WERI-Rb-1 (cell line): ENCODE measurements at regions not wholly inside any gene's neighbourhood (a gene's known extent, or its start where the extent isn't known, plus 50 kb on each side); places are given as distances from the start of the nearest gene placed in this dataset.
A peak's percentile ranks its signal among the peaks of the same experiment; 100 is the strongest.

ENCODE experiments used
- DNase-seq: peaks from one replicate; pipeline ENCODE4 v3.0.0-alpha.2; 2020
- H3K27ac ChIP-seq: fragments of 250-450 bp; sonication (Bioruptor Pico); 2 replicates; pipeline ENCODE4 v1.5.1; 2020; ENCODE audit warnings: mild to moderate bottlenecking, moderate library complexity
- H3K27me3 ChIP-seq: fragments of 250-450 bp; sonication (Bioruptor Pico); 2 replicates; pipeline ENCODE4 v1.5.1; 2021; ENCODE audit warnings: mild to moderate bottlenecking, low read depth, moderate library complexity; ENCODE audit not compliant: insufficient read depth, severe bottlenecking
- H3K36me3 ChIP-seq: fragments of 250-450 bp; sonication (Bioruptor Pico); 2 replicates; pipeline ENCODE4 v1.5.1; 2020; ENCODE audit warnings: mild to moderate bottlenecking, moderate library complexity
- H3K4me3 ChIP-seq: 2 replicates; pipeline ENCODE4 v1.5.1; 2011; ENCODE audit warnings: low read depth, mild to moderate bottlenecking, control low read depth, low read length
- H3K9me3 ChIP-seq: fragments of 250-450 bp; sonication (Bioruptor Pico); 2 replicates; pipeline ENCODE4 v1.5.1; 2021; ENCODE audit warnings: mild to moderate bottlenecking, moderate library complexity; ENCODE audit not compliant: severe bottlenecking
- TF ChIP-seq, protein P1 (sequence below): IDR thresholded peaks from 2 replicates; pipeline ENCODE4 v1.5.1; 2011; ENCODE audit warnings: low read depth, mild to moderate bottlenecking, control low read depth, inconsistent platforms, low read length

DNA sequence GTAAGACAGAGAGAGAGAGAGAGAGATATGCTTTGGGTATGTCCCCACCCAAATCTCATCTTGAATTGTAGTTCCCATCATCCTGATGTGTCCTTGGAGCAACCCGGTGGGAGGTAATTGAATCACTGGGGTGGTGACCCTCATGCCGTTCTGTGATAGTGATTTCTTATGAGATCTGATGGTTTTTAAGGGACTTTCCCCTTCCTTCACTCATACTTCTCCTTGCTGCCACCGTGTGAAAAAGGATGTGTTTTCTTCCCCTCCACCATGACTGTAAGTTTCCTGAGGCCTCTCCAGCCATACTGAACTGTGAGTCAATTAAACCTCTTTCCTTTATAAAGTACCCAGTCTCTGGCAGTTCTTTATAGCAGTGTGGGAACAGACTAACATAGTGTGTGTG is 60.3 kb downstream of the EOMES start:
- Histone ChIP-seq H3K27ac (no peak overlapping the region), H3K4me3 (no peak overlapping the region), H3K9me3 (no peaks in the 10 kb centered on the region), H3K36me3 (no peaks in the 10 kb centered on the region), H3K27me3 (no peaks in the 10 kb centered on the region)
- no peak for DNase-seq
- TF ChIP-seq, protein P1, sequence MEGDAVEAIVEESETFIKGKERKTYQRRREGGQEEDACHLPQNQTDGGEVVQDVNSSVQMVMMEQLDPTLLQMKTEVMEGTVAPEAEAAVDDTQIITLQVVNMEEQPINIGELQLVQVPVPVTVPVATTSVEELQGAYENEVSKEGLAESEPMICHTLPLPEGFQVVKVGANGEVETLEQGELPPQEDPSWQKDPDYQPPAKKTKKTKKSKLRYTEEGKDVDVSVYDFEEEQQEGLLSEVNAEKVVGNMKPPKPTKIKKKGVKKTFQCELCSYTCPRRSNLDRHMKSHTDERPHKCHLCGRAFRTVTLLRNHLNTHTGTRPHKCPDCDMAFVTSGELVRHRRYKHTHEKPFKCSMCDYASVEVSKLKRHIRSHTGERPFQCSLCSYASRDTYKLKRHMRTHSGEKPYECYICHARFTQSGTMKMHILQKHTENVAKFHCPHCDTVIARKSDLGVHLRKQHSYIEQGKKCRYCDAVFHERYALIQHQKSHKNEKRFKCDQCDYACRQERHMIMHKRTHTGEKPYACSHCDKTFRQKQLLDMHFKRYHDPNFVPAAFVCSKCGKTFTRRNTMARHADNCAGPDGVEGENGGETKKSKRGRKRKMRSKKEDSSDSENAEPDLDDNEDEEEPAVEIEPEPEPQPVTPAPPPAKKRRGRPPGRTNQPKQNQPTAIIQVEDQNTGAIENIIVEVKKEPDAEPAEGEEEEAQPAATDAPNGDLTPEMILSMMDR: no peak

DNA sequence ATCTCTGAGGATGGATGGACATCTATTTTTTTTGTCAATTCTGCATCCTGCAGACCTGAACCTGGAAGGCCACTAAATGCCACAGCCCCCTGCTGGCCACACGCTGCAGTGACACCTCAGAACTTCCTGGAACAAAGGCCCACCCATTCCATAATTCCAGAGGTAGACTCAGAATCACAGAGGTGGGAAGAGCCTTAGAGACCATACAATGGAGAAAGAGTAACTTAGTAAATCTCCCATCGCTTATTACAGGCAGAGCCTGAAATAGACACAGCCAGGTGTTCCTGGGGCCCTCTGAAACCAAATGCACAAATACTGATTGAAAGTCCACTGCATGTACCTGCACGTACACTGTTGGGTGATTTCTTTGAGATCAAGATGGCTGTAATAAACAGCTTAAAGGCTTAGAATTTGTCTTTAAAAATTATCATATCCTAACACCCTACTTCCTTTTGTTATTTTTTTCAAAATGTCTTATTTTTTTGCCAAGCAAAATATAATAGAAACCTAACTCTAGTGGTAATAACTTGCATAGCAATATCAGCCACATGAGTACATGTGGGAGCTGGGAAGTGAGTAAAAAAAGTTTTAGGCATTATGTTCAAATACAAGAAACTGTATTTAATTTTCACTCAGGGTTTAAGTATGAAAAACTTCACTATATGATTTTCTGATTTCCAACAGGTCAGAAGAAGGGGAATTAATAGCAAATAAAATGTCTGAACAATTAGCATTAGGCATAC is 62.7 kb downstream of the EOMES start:
- no peaks in the 10 kb centered on the region for H3K27me3 ChIP-seq
- TF ChIP-seq, protein P1: peak; percentile 85
- H3K9me3 ChIP-seq: no peaks in the 10 kb centered on the region
- peak; percentile 53 for DNase-seq
- H3K36me3 ChIP-seq: no peaks in the 10 kb centered on the region
- H3K27ac ChIP-seq: no peak overlapping the region
- no peak overlapping the region for H3K4me3 ChIP-seq

DNA sequence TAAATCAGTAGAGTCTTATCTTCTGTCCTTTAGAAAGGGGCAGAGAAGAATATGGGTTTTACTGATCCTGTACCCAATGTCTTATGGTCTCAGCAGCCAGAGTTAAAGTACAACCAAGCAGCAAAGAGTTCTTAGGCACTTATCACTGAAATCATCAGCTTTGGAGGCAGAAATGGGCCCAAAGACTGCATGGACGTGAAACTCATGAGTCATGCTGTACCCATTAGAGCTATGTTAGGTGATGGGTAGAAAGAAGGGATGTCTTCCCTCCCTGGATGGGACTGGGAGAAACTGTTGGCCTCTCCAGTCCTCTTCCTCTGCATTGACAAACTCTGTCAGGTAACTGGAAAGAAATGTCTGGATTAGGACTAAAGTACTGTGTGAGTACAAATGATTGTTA is 63.4 kb downstream of the EOMES start:
- Histone ChIP-seq H3K4me3 (no peak overlapping the region), H3K27ac (no peak overlapping the region), H3K27me3 (no peaks in the 10 kb centered on the region), H3K9me3 (no peaks in the 10 kb centered on the region), H3K36me3 (no peaks in the 10 kb centered on the region)
- TF ChIP-seq, protein P1: no peak
- DNase-seq: no peak

DNA sequence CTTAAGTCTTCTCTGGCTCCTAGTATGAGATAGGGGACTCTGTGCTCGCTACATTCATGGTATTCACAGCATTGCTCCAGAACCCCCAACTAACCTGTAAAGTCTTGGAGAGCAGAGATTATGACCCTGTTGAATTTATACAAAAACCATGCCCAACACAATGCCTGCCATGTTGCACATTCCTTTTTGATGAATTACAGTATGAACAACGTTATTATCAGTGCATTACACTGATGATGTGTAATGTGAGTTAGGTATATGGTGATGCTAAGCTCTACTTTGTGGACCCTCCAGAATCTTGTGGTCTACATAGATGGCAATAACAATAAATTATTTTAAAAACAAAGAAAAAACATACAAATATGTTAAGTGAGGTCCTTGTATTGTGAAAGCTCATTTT is 64.3 kb downstream of the EOMES start:
- no peak for DNase-seq
- Histone ChIP-seq H3K27me3 (no peaks in the 10 kb centered on the region), H3K9me3 (no peaks in the 10 kb centered on the region), H3K4me3 (no peak overlapping the region), H3K27ac (no peak overlapping the region), H3K36me3 (no peaks in the 10 kb centered on the region)
- TF ChIP-seq, protein P1: no peak

DNA sequence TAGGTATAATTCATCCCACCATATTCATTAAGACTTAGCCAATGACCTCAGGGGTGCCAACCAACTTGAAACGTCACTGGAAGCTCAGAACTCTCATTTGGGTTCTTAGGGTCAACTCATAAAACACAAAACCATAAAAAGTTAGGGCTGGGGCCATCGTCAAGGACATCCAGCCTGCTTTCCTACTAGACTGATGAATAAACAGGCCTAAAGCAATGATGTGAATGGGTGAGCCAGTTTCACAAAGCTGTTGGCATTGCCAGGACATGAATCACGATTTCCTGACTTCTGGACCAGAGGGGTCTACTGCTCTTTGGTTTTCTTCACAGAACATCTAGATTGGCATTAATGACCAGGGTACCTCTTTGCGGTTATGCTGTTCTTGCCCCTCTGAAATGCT is 64.7 kb downstream of the EOMES start:
- H3K4me3 ChIP-seq: no peak overlapping the region
- no peaks in the 10 kb centered on the region for H3K27me3 ChIP-seq
- no peak for DNase-seq
- H3K27ac ChIP-seq: no peak overlapping the region
- no peaks in the 10 kb centered on the region for H3K9me3 ChIP-seq
- H3K36me3 ChIP-seq: no peaks in the 10 kb centered on the region
- TF ChIP-seq, protein P1: no peak

DNA sequence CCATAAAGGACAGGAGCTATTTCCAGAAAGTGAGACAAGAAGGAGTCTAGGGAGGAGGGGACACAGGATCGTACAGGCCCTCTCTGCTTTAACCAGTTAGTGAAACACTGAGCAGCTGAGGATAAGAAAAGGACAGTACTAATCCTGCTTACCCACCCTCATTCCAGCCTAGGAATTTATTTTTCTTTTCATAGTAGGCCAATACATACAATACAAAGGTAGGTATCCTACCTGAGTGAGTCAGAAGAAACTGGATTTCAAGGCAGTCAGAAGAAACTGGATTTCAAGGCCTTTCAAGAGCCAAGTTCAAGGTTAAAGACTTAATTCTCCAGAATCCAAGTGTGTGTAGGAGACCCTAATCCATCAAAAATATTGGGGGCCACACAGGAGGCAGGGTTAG is 65.3 kb downstream of the EOMES start:
- Histone ChIP-seq H3K27me3 (no peaks in the 10 kb centered on the region), H3K27ac (no peak overlapping the region), H3K9me3 (no peaks in the 10 kb centered on the region), H3K36me3 (no peaks in the 10 kb centered on the region), H3K4me3 (no peak overlapping the region)
- TF ChIP-seq, protein P1: no peak
- DNase-seq: no peak
